ENCODE measurements at regions not wholly inside any gene's neighbourhood (a gene's known extent, or its start where the extent isn't known, plus 50 kb on each side); places are given as distances from the start of the nearest gene placed in this dataset.

DNA sequence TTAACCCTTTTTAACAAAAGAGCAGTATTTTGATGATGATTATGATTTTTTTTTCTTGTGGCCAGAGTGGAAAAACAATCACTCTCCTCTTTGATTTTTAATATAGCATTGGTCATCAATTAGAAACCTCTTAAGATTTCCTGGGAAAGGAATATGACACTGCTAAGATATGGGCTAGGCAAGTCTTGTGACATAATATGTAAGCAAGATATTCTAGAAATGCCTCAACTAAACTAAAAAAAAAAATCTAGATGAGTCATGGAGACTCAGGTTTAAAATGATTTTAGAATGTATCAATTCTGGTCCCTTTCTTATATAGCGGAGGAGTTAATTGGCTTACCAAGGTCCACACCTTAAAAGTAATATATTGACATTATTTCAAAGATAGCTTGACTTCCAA, 60.3 kb upstream of the JUN start:
- H3K27me3 ChIP-seq (ENCODE audit: insufficient read depth, low read length, poor library complexity, severe bottlenecking), result no peaks in the 10 kb centered on the region
- no peaks in the 10 kb centered on the region for H3K79me2 ChIP-seq (ENCODE audit: insufficient read depth, low read length)
- H3K9ac ChIP-seq (ENCODE audit: low read depth, low read length, poor library complexity, severe bottlenecking), result no peak overlapping the region
- H3K36me3 ChIP-seq (ENCODE audit: insufficient read depth, low read length), result no peaks in the 10 kb centered on the region
- no peak overlapping the region for H3K4me3 ChIP-seq (ENCODE audit: low read length, poor library complexity, severe bottlenecking)
- no peaks in the 10 kb centered on the region for H3K9me3 ChIP-seq (ENCODE audit: insufficient read depth, low read depth, low read length)
- H2AFZ ChIP-seq (ENCODE audit: low read length), result no peak overlapping the region
- H3F3A ChIP-seq (ENCODE audit: low read depth), result no peaks in the 10 kb centered on the region
- H3K4me1 ChIP-seq (ENCODE audit: insufficient read depth, low read length, poor library complexity, severe bottlenecking), result no peaks in the 10 kb centered on the region
- H4K20me1 ChIP-seq (ENCODE audit: insufficient read depth, low read length, poor library complexity, severe bottlenecking), result no peaks in the 10 kb centered on the region
- H3K9me2 ChIP-seq (replicated peaks; ENCODE audit: low read depth, low read length), result no peaks in the 10 kb centered on the region
- no peak for TF ChIP-seq EZH2phosphoT487 (IDR thresholded peaks at IDR 0.05; ENCODE audit: borderline replicate concordance)
- TF ChIP-seq, protein P1, sequence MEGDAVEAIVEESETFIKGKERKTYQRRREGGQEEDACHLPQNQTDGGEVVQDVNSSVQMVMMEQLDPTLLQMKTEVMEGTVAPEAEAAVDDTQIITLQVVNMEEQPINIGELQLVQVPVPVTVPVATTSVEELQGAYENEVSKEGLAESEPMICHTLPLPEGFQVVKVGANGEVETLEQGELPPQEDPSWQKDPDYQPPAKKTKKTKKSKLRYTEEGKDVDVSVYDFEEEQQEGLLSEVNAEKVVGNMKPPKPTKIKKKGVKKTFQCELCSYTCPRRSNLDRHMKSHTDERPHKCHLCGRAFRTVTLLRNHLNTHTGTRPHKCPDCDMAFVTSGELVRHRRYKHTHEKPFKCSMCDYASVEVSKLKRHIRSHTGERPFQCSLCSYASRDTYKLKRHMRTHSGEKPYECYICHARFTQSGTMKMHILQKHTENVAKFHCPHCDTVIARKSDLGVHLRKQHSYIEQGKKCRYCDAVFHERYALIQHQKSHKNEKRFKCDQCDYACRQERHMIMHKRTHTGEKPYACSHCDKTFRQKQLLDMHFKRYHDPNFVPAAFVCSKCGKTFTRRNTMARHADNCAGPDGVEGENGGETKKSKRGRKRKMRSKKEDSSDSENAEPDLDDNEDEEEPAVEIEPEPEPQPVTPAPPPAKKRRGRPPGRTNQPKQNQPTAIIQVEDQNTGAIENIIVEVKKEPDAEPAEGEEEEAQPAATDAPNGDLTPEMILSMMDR (conservative IDR thresholded peaks at IDR 0.05; ENCODE audit: low read length), result no peak
- no peak overlapping the region for H3K4me2 ChIP-seq (ENCODE audit: low read depth, low read length, poor library complexity, severe bottlenecking)

DNA sequence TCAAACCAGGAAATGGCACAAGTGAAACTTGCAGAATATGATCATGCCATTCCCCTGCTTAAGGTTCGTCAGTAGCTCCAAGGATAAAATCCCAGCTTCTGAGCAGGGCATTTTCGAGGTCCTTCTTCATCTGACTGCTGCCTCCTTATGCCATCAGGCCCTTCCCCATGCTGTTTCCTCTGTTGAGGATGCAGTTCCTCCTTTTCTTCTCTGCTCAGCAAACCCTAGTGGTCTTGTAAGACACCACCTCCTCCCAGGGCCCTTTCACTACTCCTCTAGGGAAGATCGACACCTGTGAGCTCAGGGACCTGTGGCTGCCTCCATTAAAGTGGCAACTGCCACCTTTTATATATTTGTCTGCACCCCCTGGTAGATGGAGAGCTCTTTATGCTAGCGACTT, 62.1 kb upstream of the JUN start:
- H3K27me3 ChIP-seq (ENCODE audit: insufficient read depth, low read length, poor library complexity, severe bottlenecking), result no peaks in the 10 kb centered on the region
- no peaks in the 10 kb centered on the region for H3K9me2 ChIP-seq (replicated peaks; ENCODE audit: low read depth, low read length)
- H4K20me1 ChIP-seq (ENCODE audit: insufficient read depth, low read length, poor library complexity, severe bottlenecking), result no peaks in the 10 kb centered on the region
- no peak overlapping the region for H3K9ac ChIP-seq (ENCODE audit: low read depth, low read length, poor library complexity, severe bottlenecking)
- H3K36me3 ChIP-seq (ENCODE audit: insufficient read depth, low read length), result no peaks in the 10 kb centered on the region
- no peak overlapping the region for H3K4me2 ChIP-seq (ENCODE audit: low read depth, low read length, poor library complexity, severe bottlenecking)
- H3K4me1 ChIP-seq (ENCODE audit: insufficient read depth, low read length, poor library complexity, severe bottlenecking), result no peaks in the 10 kb centered on the region
- no peaks in the 10 kb centered on the region for H3K79me2 ChIP-seq (ENCODE audit: insufficient read depth, low read length)
- no peak overlapping the region for H2AFZ ChIP-seq (ENCODE audit: low read length)
- H3F3A ChIP-seq (ENCODE audit: low read depth), result no peaks in the 10 kb centered on the region
- no peaks in the 10 kb centered on the region for H3K9me3 ChIP-seq (ENCODE audit: insufficient read depth, low read depth, low read length)
- H3K4me3 ChIP-seq (ENCODE audit: low read length, poor library complexity, severe bottlenecking), result no peak overlapping the region
- TF ChIP-seq EZH2phosphoT487 (IDR thresholded peaks at IDR 0.05; ENCODE audit: borderline replicate concordance), result no peak
- TF ChIP-seq, protein P1 (conservative IDR thresholded peaks at IDR 0.05; ENCODE audit: low read length), result no peak

DNA sequence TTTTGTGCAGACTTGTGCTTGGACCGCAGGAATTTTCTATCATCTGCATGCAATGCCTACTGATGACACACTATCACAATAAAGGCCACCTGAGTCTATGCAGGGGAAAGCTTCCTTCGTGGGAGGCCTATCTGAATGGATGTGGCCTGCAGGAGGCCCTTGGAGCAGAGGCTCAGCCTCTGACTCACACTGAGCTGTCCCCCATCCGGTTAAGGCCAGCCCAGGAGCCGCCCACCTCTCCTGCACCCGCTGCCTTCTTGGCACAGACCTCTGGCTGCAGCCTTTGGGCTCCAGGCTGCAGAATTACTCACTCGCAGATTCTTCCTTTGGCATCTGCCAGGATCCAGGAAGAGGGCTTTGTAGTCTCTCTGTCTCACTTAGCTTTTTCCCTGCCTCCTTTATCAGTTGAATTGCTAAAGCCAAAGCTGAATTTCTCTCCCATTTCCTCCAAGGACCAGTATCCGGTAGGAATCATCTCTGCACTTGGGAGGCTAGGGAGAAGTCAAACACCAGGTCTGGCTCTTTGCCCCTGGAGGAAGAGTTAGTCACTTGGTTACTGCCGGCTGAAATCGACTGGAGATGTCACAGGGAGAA, 65.1 kb upstream of the JUN start:
- no peaks in the 10 kb centered on the region for H3K4me1 ChIP-seq (ENCODE audit: insufficient read depth, low read length, poor library complexity, severe bottlenecking)

More for the DNA sequence above, 65.1 kb upstream of the JUN start:
- H4K20me1 ChIP-seq (ENCODE audit: insufficient read depth, low read length, poor library complexity, severe bottlenecking), result no peaks in the 10 kb centered on the region
- no peaks in the 10 kb centered on the region for H3K9me2 ChIP-seq (replicated peaks; ENCODE audit: low read depth, low read length)
- no peak overlapping the region for H3K4me2 ChIP-seq (ENCODE audit: low read depth, low read length, poor library complexity, severe bottlenecking)
- H3K36me3 ChIP-seq (ENCODE audit: insufficient read depth, low read length), result no peaks in the 10 kb centered on the region
- no peaks in the 10 kb centered on the region for H3F3A ChIP-seq (ENCODE audit: low read depth)
- H3K9me3 ChIP-seq (ENCODE audit: insufficient read depth, low read depth, low read length), result no peaks in the 10 kb centered on the region
- H2AFZ ChIP-seq (ENCODE audit: low read length), result no peak overlapping the region
- no peaks in the 10 kb centered on the region for H3K79me2 ChIP-seq (ENCODE audit: insufficient read depth, low read length)
- H3K9ac ChIP-seq (ENCODE audit: low read depth, low read length, poor library complexity, severe bottlenecking), result no peak overlapping the region
- H3K27me3 ChIP-seq (ENCODE audit: insufficient read depth, low read length, poor library complexity, severe bottlenecking), result no peaks in the 10 kb centered on the region
- no peak overlapping the region for H3K4me3 ChIP-seq (ENCODE audit: low read length, poor library complexity, severe bottlenecking)
- TF ChIP-seq EZH2phosphoT487 (IDR thresholded peaks at IDR 0.05; ENCODE audit: borderline replicate concordance), result no peak
- TF ChIP-seq, protein P1 (conservative IDR thresholded peaks at IDR 0.05; ENCODE audit: low read length), result no peak

Data from Loucy (cell line).